ENCODE measurements at regions not wholly inside any gene's neighbourhood (a gene's known extent, or its start where the extent isn't known, plus 50 kb on each side); places are given as distances from the start of the nearest gene placed in this dataset.

DNA sequence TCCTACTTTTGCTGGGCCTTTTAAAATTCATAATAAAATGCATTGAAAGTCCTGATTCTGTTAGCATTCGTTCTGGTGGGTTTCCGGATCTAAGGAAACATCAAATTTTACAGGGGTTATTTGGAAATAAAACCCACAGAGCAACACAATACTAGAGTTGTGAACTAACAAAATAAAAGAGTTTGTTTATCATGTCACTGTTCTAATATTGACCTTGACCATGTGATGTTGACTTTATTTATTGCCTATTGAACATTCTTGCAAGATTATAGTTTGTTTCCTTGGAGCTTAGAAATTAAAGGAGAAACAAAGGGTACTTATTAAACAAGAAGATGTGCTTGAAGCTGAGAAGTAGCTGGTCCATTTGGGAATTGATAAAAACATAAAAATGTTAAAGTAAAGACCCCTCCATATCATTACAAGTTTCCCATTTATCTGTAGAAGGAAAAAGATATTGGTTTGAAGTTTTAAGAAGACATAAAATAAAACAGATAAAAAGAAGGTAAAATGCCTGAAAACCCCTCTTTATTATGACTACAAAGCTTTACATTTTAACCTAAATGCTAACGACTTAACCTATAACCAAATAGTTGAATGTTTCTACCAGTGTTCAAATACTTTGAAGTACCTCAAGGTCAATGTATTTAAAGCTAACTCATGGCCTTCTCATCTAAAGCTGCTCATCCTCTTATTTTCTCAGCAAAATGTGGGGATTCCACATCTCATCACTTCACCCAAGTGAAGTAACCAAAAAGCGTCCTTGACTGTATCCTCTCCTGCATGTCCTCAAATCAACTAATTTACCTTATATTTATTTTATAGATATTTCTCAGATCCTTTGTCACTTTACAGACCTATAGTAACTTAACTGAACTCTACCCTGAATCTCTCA, 179.6 kb downstream of the GASK1B start:
- TF ChIP-seq, protein P1, sequence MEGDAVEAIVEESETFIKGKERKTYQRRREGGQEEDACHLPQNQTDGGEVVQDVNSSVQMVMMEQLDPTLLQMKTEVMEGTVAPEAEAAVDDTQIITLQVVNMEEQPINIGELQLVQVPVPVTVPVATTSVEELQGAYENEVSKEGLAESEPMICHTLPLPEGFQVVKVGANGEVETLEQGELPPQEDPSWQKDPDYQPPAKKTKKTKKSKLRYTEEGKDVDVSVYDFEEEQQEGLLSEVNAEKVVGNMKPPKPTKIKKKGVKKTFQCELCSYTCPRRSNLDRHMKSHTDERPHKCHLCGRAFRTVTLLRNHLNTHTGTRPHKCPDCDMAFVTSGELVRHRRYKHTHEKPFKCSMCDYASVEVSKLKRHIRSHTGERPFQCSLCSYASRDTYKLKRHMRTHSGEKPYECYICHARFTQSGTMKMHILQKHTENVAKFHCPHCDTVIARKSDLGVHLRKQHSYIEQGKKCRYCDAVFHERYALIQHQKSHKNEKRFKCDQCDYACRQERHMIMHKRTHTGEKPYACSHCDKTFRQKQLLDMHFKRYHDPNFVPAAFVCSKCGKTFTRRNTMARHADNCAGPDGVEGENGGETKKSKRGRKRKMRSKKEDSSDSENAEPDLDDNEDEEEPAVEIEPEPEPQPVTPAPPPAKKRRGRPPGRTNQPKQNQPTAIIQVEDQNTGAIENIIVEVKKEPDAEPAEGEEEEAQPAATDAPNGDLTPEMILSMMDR (IDR thresholded peaks at IDR 0.05; ENCODE audit: low read depth, low read length, missing input control): no peak
- TF ChIP-seq YY1 (IDR thresholded peaks at IDR 0.05) (no peak), NR2F2 (IDR thresholded peaks at IDR 0.05) (no peak), JUND (IDR thresholded peaks at IDR 0.05) (no peak), TAF1 (conservative IDR thresholded peaks at IDR 0.05) (no peak), ATF3 (IDR thresholded peaks at IDR 0.05) (no peak), HNF4A (conservative IDR thresholded peaks at IDR 0.05) (no peak), SP1 (IDR thresholded peaks at IDR 0.05) (no peak), RAD21 (IDR thresholded peaks at IDR 0.05) (no peak), RXRA (IDR thresholded peaks at IDR 0.05) (no peak), GABPA (IDR thresholded peaks at IDR 0.05 in 1 of 2, conservative IDR thresholded peaks at IDR 0.05 in 1 of 2) (no peak)
- TF ChIP-seq, protein P2, sequence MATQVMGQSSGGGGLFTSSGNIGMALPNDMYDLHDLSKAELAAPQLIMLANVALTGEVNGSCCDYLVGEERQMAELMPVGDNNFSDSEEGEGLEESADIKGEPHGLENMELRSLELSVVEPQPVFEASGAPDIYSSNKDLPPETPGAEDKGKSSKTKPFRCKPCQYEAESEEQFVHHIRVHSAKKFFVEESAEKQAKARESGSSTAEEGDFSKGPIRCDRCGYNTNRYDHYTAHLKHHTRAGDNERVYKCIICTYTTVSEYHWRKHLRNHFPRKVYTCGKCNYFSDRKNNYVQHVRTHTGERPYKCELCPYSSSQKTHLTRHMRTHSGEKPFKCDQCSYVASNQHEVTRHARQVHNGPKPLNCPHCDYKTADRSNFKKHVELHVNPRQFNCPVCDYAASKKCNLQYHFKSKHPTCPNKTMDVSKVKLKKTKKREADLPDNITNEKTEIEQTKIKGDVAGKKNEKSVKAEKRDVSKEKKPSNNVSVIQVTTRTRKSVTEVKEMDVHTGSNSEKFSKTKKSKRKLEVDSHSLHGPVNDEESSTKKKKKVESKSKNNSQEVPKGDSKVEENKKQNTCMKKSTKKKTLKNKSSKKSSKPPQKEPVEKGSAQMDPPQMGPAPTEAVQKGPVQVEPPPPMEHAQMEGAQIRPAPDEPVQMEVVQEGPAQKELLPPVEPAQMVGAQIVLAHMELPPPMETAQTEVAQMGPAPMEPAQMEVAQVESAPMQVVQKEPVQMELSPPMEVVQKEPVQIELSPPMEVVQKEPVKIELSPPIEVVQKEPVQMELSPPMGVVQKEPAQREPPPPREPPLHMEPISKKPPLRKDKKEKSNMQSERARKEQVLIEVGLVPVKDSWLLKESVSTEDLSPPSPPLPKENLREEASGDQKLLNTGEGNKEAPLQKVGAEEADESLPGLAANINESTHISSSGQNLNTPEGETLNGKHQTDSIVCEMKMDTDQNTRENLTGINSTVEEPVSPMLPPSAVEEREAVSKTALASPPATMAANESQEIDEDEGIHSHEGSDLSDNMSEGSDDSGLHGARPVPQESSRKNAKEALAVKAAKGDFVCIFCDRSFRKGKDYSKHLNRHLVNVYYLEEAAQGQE (IDR thresholded peaks at IDR 0.05): no peak
- TF ChIP-seq, protein P3, sequence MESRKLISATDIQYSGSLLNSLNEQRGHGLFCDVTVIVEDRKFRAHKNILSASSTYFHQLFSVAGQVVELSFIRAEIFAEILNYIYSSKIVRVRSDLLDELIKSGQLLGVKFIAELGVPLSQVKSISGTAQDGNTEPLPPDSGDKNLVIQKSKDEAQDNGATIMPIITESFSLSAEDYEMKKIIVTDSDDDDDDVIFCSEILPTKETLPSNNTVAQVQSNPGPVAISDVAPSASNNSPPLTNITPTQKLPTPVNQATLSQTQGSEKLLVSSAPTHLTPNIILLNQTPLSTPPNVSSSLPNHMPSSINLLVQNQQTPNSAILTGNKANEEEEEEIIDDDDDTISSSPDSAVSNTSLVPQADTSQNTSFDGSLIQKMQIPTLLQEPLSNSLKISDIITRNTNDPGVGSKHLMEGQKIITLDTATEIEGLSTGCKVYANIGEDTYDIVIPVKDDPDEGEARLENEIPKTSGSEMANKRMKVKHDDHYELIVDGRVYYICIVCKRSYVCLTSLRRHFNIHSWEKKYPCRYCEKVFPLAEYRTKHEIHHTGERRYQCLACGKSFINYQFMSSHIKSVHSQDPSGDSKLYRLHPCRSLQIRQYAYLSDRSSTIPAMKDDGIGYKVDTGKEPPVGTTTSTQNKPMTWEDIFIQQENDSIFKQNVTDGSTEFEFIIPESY (IDR thresholded peaks at IDR 0.05): no peak
- TF ChIP-seq, protein P4, sequence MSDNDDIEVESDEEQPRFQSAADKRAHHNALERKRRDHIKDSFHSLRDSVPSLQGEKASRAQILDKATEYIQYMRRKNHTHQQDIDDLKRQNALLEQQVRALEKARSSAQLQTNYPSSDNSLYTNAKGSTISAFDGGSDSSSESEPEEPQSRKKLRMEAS (IDR thresholded peaks at IDR 0.05): no peak
